ENCODE measurements at regions not wholly inside any gene's neighbourhood (a gene's known extent, or its start where the extent isn't known, plus 50 kb on each side); places are given as distances from the start of the nearest gene placed in this dataset.

- no peak for DNase-seq (ENCODE audit: low read depth)
Measured at GRCh38 chr11:114758627-114759026, 80.3 kb downstream of the NXPE2 start.

- DNase-seq (ENCODE audit: low read depth), result peak; percentile 29
Measured at GRCh38 chr11:114762408-114762807, 84.1 kb downstream of the NXPE2 start.

GRCh38 chr11:114764563-114764962 lies 86.2 kb downstream of the NXPE2 start:
- DNase-seq (ENCODE audit: low read depth), result no peak

DNA sequence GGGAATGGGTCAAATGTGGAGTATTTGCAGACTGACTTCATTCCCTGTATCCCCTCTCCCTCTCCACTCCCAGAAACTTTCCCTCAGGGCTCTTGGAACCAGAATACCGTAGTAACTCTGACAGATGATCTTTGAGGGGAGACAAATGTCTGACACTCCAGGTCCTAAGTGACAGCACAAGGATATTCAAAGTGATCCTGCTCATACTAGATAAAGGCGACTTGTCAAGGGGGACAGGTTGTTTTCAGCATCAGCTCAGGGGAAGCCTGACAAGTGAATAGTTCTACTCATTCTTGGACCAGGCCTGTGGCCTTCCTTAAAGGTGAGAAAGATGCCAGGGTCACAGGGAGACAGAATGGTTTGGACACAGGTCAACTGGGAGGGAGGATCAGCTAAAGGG lies 92.8 kb downstream of the NXPE2 start:
- DNase-seq (ENCODE audit: low read depth), result no peak

GRCh38 chr11:114773541-114774338 lies 95.4 kb downstream of the NXPE2 start:
- no peak for DNase-seq (ENCODE audit: low read depth)

- DNase-seq (ENCODE audit: low read depth), result no peak
Measured at GRCh38 chr11:114774599-114775361, 96.5 kb downstream of the NXPE2 start.

DNA sequence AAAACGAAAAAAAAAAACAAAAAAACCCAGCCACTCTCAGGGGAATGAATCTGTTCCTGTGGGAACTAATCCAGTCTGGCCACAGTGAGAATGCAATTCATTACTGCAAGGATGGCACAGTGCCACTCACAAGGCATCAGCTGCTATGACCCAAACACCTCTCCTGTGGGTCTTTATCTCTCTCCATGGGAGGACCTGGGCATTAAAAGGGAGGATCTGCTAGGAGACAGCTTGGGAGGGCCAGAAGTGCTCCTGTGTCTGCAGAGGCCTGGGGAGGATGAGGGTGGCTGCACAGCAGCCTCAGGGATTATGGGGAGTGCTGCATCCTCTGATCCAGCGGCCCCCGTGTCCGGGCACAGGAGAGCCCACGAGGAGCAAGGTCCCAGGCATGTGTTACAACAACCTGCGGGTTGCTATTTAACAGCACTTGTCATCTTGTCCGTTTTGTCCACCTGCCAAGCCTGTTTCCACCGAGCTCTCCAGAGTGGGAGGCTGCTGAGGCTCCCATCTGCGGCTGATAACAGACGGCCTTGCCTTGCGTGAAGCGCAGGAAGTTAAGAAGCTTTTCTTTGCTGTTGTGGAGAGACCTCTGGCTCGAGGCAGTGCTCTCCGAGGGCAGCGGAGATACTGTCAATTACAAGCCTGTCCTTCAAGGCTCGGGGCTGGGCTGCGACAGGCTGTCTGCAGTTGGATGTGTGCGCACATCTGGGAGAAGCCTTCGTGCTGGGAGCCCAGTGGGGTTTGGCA lies 97.7 kb downstream of the NXPE2 start:
- DNase-seq (ENCODE audit: low read depth), result no peak

DNA sequence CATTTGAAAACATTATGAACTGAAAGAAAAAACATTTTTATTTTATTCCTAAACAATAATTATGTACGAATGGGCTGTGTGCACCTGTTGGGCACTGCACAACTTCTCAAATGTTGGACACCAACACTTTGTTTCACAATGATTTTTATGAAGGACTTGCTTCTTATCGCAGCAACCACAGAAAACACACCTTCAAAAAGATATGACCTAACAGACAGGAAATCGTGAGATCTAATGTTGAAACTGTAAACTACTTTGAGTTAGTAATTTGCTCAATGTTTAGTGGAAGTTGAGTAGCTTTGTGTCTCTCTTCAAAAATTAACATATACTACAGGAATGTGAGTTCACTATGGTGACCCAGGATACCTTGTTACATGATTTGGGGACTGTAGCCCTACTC lies 98.6 kb downstream of the NXPE2 start:
- no peak for DNase-seq (ENCODE audit: low read depth)

DNA sequence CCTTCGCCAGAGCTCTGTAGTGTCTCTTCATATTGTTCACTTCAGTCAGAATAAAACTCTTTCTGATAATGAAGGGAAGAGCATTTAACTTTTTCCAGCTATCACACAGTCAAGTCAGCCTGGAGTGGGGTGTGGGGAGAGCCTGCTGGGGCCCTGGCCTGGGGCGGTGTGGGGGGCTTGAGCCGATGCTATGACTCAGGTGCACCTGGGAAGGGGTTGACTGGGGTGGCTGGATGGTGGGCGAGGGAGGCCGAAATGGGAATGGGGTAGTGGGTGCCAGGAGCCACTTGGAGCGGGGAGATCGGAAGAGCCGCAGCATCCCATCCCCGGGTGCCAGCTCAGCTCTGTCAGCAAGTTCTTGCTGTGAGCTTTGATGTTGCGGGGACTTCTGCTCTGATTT lies 100.9 kb downstream of the NXPE2 start:
- no peak for DNase-seq (ENCODE audit: low read depth)

- no peak for DNase-seq (ENCODE audit: low read depth)
Measured at GRCh38 chr11:114782650-114783310, 104.5 kb downstream of the NXPE2 start.

GRCh38 chr11:114783805-114784204 lies 105.5 kb downstream of the NXPE2 start:
- no peak for DNase-seq (ENCODE audit: low read depth)

- DNase-seq (ENCODE audit: low read depth), result no peak
Measured at GRCh38 chr11:114784216-114784615, 105.9 kb downstream of the NXPE2 start.

- DNase-seq (ENCODE audit: low read depth), result no peak
Measured at GRCh38 chr11:114784891-114785290, 106.6 kb downstream of the NXPE2 start.

GRCh38 chr11:114785820-114786219 lies 107.5 kb downstream of the NXPE2 start:
- DNase-seq (ENCODE audit: low read depth), result no peak

GRCh38 chr11:114787126-114787525 lies 108.8 kb downstream of the NXPE2 start:
- DNase-seq (ENCODE audit: low read depth), result no peak

GRCh38 chr11:114790910-114791309 lies 112.6 kb downstream of the NXPE2 start:
- DNase-seq (ENCODE audit: low read depth), result no peak

GRCh38 chr11:114794048-114794684 lies 115.8 kb downstream of the NXPE2 start:
- DNase-seq (ENCODE audit: low read depth), result no peak

DNA sequence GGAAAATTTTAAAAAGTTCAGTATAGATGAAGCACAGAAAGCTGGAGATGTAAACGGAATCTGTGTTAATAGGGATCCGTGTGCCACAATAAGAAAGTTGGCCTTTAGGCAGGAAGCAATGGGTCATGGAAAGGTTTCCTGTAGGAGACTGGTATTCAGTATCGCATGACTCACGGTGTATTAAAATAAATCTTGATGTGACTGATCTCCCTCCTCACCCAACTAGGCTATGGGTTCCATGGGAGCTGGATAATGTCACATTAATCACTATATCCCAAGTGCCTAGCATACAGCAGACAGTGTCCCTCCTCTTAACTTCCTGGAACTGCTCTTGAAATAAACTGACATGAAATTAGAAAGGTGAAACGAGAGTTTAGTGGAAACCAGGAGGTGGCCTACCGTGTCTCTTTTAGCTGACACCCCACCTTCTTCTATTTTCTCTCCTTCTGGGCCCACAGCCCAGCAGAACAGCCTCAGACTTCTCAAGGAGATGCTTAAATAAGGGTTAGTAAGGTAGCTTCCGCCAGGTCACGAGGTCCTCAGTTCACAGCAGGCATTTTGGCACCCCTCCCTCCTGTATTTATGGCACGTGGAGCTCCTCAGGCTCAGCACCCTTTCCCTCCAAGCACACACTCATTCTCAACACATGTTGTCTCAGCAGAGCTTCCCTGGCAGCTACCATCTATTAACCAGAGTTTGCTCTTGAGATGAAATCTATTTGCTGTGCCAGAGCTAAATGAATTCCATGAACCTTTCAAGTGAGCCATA lies 118.8 kb downstream of the NXPE2 start:
- no peak for DNase-seq (ENCODE audit: low read depth)

DNA sequence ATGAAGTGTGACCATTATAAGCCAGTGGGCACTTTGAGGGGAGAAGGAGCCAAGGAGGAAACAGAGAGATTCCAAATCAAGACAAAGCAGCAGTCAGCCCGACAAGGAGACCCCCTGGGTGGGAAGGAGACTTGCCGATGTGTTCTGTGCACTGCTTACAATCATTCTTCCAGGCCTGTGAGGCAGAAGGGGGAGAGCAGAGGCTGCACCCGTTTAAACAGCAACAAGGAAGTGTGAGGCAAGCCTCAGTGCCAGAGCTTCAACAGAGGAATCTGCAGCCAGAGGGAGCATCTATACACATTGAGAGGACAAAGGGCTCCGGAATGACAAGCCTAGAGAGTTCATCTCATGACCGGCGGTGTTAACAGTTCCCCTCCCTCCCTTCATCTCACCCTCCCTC lies 121.1 kb downstream of the NXPE2 start:
- no peak for DNase-seq (ENCODE audit: low read depth)

DNA sequence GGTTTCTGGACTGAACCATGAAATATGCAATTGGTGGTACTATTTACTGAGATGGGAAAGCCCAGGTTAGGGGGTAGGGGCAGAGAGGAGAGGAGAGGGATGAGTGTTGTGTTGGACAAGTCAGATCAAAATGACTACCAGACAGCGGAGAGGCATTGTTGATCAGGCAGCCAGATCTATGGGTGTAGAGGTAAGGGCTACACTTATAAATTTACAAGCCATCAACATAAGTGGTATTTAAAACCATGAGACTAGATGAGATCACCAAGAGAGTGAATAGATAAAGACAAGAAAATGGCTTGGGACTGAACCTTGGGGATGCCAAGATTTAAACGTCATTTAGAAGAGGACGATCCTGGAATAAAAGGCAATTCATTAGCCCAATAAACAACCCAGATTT lies 123.4 kb downstream of the NXPE2 start:
- no peak for DNase-seq (ENCODE audit: low read depth)

GRCh38 chr11:114802878-114803277 lies 124.6 kb downstream of the NXPE2 start:
- no peak for DNase-seq (ENCODE audit: low read depth)

All from forelimb muscle (tissue), 1 donor.